NCI-H2227 treated with DMSO at 0.1 percent for 48 hours (cell line): ENCODE measurements at regions not wholly inside any gene's neighbourhood (a gene's known extent, or its start where the extent isn't known, plus 50 kb on each side); places are given as distances from the start of the nearest gene placed in this dataset.

ENCODE experiments used
- DNase-seq: peaks from one replicate; lab custom pipeline; 2025; lab: John Stamatoyannopoulos, UW

DNA sequence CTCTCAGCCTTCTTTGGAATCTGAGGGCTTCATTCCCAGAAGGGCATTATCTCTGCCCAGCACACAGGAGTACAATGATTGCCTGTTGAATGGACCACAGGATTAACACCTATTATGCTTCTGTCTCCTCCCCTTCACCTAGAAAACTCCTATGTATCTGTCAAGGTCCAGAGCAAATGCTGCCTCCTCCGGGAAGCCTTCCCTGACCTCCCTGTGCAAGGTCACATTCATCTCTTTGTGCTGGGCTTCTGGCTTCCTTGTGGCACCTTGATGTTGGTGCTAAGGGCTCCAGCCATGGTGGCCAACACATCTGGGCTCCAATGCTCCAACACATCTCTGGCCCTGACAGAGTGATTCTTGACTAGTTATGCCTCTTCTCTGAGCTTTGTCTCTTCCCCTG lies 49.9 kb upstream of the ATP2B2 start:
- DNase-seq, result no peak

DNA sequence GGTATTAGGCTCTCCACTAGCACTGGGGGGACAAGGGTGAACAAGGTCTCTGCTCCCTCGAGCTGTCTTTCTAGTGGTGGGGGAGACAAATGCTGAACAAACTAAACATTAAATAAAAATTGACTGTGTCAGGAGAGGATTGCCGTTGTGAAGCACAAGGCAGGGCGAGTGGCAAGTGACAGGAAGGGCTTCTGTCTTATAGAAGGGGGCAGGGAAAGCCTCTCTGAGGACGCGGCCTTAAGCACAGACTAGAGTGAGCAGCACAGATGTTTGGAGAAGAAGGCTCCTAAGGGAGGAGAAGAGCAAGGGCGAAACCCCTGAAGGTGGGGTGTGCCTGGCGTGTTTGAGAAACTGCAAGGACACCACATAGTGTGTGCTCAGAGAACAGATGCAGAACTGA lies 50.9 kb upstream of the ATP2B2 start:
- DNase-seq, result peak; percentile 1

- DNase-seq, result no peak
Observed at GRCh38 chr3:10557250-10557649, 51.9 kb upstream of the ATP2B2 start.

GRCh38 chr3:10557781-10558373 lies 52.5 kb upstream of the ATP2B2 start:
- DNase-seq, result no peak

- DNase-seq, result no peak
Observed at GRCh38 chr3:10558736-10559135, 53.4 kb upstream of the ATP2B2 start.

DNA sequence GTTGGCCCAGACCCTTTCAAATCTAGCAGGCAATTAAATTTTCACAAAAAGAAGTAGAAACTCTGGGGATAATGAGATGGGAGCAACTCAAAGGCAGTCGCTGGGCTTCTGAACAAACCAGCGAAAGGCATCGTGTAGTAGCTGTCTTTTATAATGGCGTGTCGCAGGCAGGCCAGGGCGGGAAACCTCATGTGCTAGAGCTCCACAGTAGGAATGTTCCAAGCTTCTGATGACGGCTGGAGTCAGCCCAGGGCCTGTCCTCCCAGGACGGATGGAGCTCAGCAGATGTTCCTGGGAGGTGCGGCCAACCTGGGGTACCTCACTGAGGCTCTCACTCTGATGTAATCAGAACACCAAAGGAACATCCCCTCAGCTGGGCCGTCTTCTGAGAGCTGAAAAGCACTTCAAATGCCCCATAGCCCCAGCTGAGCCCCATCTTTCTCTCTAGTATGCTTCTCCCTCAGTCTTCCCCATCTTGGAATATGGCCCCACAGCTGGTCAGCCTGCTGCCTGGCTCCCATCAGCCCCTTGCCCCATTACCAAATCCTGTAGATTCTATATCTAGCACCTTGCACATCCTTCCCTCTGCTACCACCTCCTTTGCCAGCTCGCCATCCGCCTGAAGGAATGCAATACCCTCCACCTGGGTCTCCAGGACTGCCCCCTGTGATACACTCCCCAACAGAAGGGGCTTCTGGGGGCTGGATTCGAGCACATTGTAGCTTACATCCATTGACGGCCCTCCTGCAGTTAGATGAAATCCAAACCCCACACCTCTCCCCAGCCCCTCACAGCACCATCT lies 54.9 kb upstream of the ATP2B2 start:
- no peak for DNase-seq

- DNase-seq, result no peak
Observed at GRCh38 chr3:10561162-10561945, 56.0 kb upstream of the ATP2B2 start.

DNA sequence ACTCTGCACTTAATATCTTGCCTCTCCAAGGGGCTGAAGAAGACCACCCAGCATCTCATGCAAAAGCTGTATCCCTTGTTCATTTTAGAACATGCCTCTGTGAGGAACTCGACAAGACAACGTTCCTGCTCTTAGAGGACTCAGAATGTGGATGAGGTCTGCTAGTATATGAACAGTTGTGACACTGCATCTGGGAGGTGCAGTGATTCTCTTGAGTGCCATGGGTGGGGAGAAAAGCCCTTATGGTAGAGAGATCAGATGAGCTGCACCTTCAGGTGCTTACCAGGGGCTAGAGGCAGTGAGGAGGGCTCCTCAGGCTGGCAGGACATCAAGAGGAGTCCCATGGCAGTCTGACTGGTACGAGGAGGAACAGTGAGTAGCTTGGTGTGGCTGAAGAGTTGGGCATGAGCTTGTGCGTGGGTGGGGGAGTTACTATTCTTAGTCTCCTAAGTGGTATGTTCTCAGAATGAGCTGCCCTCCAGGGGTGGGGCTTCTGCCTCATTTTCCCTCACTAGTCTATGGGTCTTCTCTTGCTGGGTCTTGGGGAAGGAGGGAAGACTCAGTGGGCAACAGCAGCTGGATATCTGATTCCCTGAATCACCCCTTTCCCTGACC lies 56.7 kb upstream of the ATP2B2 start:
- no peak for DNase-seq

GRCh38 chr3:10563396-10563795 lies 58.0 kb upstream of the ATP2B2 start:
- DNase-seq, result no peak

- no peak for DNase-seq
Observed at GRCh38 chr3:10565814-10566213, 60.4 kb upstream of the ATP2B2 start.

- no peak for DNase-seq
Observed at GRCh38 chr3:10566451-10566850, 61.1 kb upstream of the ATP2B2 start.

GRCh38 chr3:10568549-10568948 lies 63.2 kb upstream of the ATP2B2 start:
- no peak for DNase-seq

DNA sequence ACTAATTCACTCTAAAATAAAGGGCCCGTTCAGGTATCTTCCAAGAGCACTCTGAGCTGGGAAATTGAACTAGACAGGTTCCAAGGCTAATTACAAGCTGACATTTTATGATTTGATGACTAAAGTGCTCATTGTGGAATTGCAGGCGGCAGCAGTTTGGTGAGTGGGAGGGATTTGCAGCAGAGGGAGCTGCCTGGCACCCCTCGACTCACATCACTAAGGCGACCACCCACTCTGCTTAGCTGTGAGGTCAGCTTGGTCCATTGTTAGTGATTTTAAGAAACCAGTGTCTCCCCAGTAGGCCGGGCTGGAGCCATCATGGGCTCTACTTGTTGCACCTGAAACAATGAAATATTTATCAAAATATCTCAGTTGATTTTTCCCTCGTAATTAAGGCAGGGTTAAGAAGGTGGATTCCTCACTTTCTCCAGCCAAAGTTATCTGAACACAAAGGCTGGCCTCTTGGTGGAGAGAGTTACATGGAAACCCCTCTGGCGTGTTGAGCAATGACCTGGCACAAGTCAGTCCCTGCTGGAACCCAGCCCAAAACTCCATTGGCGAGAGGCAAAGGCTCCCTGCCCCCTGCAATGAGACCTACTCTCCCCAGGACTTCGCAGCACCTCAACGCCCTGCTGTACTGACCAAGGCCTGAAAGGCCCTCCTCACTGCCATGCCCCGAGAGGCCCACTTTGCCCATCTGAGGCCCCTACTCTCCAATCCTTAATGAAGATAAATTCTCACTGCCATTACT lies 65.0 kb upstream of the ATP2B2 start:
- DNase-seq, result no peak

- peak; percentile 45 for DNase-seq
Observed at GRCh38 chr3:10574101-10574620, 68.8 kb upstream of the ATP2B2 start.

- no peak for DNase-seq
Observed at GRCh38 chr3:10575601-10576160, 70.3 kb upstream of the ATP2B2 start.

- no peak for DNase-seq
Observed at GRCh38 chr3:10577486-10577885, 72.1 kb upstream of the ATP2B2 start.

DNA sequence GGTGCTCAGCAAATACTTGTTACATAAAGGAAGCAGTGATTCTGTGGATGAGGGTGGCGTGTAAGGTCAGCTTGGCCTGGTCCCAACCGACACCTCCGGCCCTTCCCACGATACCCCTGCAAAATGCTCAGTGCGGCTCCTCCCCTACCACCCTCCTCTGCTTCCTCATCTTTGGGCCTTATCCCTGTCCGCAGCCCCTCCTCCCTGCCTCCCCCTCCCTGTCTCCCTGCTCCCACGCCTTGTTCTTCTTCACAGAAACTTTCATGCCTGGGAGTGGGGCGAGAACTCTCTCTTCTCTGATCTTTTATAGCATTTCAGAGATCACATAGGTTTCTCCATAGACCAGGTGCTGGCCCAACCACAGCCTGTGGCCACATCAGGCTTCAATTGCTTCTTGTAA lies 75.0 kb upstream of the ATP2B2 start:
- no peak for DNase-seq

GRCh38 chr3:10581251-10581650 lies 75.9 kb upstream of the ATP2B2 start:
- no peak for DNase-seq

DNA sequence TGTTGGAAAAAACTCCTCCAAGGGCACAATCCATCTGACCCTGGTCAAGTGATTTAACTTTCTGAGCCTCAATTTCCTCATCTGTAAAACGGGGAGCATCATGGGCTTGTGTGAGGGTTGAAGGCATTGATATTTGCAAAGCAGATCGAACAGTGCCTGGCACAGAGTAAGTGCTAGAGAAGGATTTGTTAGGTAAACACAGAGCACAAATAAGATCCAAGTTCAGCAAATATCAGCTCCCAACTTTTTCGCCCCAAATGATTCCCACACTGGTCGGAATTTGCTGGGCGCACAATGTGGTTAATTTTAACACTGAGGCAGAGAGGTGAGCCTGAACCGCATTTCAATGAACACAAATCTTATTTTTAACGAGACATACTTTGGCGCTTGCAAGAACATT lies 76.3 kb upstream of the ATP2B2 start:
- no peak for DNase-seq

DNA sequence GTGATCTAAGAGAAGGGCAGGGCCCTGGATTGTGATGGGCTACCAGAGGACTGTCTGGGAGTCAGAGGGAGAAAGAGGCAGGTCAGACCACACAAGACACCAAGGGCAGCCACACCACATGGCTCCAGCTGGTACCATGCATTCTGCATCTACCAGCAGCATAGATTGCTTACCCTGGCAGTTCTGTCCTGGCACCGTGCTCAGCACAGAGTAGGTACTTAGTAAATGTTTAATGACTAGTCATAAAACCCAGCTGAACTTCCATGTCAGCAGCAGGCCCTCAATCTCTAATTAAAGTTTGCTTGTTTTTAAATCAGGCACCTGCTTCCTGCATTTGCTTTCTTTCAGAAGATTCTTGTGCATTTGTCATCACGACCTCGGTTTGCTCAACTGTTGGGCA lies 77.3 kb upstream of the ATP2B2 start:
- no peak for DNase-seq
